ENCODE measurements at regions not wholly inside any gene's neighbourhood (a gene's known extent, or its start where the extent isn't known, plus 50 kb on each side); places are given as distances from the start of the nearest gene placed in this dataset.
A peak's percentile ranks its signal among the peaks of the same experiment; 100 is the strongest.

GRCh38 chr13:59458908-59459579, 704.7 kb downstream of the DIAPH3 start:
- no peak for DNase-seq (ENCODE audit: low read depth)

DNA sequence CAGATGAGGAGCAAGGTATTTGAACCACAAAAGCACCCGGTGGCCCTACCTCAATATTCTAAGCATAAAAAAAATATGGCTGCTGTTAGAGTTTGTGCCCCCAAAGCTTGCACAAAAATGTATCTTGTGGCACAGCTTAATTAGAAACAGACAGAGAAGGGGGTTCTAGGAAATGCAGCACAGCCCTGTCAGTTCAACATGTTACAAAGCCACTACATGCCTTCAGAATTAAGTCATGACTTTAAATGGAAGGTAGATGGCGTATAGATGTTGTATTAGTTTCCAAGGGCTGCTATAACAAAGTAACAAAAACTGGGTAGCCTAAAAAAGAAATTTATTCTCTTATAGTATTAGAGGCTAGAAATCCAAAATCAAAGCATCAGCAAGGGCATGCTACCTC, 703.8 kb downstream of the DIAPH3 start:
- no peak for DNase-seq (ENCODE audit: low read depth)

DNA sequence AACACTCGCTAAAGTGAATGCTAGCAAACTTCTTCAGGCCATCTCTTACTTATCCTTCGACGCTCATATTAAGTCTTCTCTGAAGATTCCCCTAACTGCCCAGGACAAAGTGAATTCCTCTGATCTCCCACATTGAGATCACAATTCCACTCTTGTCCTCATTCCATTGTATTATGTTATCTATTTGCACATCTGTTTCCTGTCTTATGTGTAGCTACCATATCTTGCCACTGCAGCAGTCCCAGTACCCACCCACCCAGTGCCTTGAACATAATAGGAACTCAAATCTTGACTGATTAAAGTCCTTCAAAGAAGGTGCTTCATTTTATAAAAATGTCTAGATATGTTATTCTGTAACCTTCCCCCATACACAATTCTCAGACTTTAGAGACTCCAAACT, 702.3 kb downstream of the DIAPH3 start:
- DNase-seq (ENCODE audit: low read depth) = peak; percentile 96

DNA sequence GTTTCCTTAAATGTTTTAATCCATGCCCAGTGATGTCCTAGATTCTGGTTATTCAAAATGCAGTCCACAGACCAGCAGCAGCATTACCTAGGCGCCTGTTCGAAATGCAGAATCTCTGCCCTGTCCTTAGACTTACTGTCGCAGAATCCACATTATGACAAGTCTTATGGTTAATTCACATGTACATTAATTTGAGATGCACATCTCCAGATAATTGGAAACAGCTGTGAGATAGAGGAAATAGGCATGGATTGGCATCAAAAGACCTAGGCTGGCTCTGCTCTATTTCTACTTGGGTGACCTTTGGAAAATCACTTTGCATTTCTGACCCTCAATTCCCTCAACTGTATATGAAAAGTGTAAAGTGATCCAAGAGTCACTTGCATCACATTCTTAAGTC, 700.7 kb downstream of the DIAPH3 start:
- DNase-seq (ENCODE audit: low read depth) = no peak

DNA sequence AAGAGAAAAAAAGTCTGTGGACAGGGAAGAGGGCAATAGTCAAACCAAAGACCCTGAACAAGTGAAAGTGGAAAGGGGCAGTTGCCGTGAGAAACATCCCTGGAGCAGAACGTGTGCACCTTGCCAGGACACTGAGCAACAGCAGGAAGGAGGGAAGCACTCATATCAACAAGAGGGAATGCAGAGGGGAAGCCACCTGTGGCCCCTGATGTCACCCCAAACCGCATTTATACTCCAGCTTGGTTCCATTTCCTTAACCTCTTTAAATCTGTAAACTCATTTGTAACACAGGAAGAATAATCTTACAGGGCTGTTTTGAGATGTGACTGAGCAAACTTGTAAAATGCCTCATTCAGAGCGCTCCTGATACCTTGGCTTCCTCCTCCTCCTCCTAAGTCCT, 698.8 kb downstream of the DIAPH3 start:
- DNase-seq (ENCODE audit: low read depth) = no peak

DNA sequence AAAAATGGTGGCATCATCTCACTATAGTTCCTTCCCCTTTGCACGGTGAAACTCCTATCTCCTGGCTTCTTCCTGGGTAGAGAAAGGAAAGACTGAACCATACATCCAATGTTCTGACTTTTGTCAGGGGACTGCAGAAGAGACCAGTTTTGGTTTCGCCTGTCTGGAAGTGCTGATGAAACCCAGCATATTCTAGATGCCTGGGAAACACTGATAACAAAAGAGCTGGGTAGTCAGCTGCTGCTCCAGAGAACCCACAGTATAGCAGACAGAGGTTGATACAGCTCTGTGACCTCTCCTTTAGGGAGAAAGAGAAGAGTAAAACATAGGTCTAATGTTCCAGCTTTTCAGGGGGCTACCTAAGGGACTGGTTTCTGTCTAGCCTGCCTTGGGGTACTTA, 695.3 kb downstream of the DIAPH3 start:
- DNase-seq (ENCODE audit: low read depth) = peak; percentile 89

- DNase-seq (ENCODE audit: low read depth) = no peak
Observed at GRCh38 chr13:59471106-59471505, 692.6 kb downstream of the DIAPH3 start.

- DNase-seq (ENCODE audit: low read depth) = no peak
Observed at GRCh38 chr13:59472134-59472533, 691.6 kb downstream of the DIAPH3 start.

DNA sequence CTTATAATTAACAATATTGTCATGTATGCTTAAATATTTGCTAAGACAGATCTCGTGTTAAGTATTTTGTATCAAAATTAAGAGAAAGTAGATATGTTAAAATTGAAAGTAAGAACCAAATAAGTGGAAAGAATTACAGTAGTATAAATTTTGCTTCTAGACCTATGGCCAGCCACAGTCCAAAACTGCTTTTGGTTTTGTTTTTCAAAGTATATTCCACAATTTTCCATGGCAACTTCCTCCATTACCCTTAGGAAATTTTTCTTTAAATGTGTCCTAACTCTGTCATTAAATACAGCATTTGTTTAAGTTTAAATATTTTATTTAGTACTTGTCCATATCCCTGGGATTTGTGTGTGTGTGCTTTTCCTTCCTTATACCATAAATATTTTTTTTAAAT, 689.0 kb downstream of the DIAPH3 start:
- no peak for DNase-seq (ENCODE audit: low read depth)

GRCh38 chr13:59475911-59476310, 687.8 kb downstream of the DIAPH3 start:
- no peak for DNase-seq (ENCODE audit: low read depth)

DNA sequence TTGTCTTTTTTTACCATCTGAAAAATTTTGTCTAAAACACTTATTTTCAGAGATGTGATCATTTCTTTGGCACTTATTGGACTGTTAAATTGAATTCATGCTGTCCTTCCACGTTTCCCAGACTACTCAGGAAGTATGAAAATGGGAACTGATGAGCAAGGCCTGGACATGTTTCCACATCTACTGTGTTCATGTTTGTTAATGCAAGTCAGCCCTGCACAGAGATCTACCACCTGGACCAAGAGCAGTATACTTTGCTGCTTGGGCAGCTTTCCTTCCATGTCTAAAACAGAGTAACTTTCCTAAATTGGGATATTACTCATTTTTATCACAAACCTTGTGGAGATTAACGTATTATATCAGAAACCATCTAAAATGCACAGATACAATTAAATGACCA, 687.4 kb downstream of the DIAPH3 start:
- no peak for DNase-seq (ENCODE audit: low read depth)

DNA sequence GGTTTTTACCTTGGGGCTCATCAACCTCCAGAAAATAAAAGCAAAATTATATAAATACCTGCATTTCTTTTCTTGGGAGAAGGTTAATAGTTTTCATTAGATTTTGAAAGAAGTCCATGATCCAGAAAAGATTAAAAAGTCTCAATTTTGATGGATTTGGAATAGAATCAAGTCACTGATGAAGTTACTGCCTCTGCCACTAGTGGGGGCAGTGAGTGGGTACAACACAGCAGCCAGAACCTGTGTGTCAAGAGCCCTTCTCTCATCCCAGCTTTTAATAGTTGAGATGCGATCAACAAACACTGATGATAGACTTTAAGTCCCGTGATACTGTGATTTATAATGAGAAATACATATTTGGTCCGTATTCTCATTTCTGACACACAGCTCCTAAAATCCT, 686.7 kb downstream of the DIAPH3 start:
- no peak for DNase-seq (ENCODE audit: low read depth)

DNA sequence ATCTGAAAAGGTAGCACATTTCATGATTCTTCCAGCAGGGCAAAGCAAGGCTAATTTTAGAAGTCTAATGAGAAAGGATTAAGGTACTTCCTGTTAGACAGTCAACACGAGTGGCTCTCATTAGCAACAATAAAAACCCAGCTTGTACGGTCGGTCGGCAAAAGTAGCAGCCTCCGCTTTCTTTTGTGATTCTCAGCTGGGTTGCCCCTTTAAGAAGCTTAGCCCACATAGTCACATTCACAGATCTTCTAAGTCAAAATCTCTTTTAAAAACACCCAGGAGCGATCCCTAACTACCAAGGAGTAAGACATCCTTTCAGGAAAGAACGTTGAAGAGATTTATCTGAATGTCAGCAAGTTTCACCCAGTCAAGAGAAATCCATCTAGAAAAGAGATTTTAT, 684.8 kb downstream of the DIAPH3 start:
- no peak for DNase-seq (ENCODE audit: low read depth)

- no peak for DNase-seq (ENCODE audit: low read depth)
Observed at GRCh38 chr13:59479629-59480028, 684.1 kb downstream of the DIAPH3 start.

DNA sequence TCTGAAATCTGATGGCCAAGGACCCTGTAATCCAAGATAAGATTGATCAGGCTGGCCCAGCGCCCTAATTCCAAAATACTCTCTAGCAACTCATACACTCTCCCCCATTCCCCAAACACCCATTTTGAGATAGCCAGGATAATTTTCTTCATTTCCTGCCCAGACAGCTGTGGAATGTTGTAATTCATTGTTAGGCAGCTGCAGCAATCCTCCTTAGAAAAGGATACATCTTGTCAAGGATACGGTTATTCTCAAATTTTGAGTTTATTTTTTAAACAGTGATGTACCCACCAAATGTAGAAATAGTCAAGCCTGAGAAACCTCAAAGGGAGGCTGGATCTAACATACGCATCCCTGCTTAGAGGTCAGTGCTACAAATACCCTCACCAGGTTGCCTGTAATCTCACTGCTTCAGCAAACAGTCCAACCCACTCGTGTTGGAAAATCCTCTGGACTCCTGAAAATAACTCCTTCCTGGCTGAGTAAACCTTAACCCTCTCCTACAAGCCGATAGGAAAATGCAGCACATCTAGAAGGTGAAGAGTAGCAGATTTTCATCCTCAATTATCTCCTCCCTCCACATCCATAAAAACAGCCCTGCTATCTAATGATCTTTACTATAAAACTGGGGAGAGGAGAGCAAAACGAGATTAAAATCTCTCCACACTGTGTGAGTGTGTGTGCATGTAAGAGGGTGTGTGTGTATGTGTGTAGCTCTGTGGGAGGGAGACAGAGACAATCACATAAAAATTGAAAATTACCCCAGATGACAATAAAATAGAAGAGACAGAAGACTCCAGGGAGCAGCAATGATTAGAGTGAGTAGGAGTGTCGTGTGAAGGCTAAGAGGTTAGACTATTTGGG, 683.1 kb downstream of the DIAPH3 start:
- no peak for DNase-seq (ENCODE audit: low read depth)

GRCh38 chr13:59483501-59484145, 680.1 kb downstream of the DIAPH3 start:
- DNase-seq (ENCODE audit: low read depth) = peak; percentile 50

GRCh38 chr13:59487883-59488282, 675.8 kb downstream of the DIAPH3 start:
- no peak for DNase-seq (ENCODE audit: low read depth)

DNA sequence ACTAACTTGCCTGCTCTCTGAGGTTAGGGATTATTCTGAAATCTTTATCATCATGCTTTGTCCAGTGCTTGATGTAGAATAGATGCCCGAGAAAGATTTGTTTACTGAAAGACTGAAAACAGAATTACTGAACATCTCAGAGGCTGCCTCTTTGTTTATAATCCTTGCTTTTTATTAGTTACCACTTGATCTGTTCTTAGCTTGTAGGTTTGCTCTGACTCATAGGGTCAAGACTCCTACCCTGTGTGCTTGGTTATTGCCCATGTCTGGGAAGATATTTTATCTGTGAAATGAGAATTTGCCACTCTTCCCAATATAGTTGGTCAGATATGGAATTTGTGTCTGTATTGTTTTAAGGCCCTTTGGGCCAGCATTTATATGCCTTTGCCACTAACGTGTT, 675.3 kb downstream of the DIAPH3 start:
- DNase-seq (ENCODE audit: low read depth) = no peak

DNA sequence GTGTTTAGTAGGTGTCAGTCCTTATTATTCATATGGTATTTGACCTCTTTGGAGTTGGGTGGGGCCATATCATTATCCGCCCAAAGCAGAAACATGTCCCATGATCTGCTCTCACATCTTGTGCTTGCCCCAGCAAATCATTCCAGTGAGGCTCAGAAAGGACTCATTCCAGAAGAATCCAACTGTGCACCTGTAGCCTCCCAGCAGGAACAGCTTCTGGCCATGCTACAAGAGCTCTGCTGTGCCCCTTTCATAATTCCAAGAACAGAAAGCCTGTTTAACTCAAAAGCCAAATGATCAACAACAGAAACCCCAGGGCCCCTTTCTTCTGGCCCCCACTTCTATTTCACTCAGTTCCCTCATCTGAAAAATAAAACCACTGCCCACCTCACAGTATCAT, 673.1 kb downstream of the DIAPH3 start:
- no peak for DNase-seq (ENCODE audit: low read depth)

- DNase-seq (ENCODE audit: low read depth) = no peak
Observed at GRCh38 chr13:59492030-59492636, 671.6 kb downstream of the DIAPH3 start.

DNA sequence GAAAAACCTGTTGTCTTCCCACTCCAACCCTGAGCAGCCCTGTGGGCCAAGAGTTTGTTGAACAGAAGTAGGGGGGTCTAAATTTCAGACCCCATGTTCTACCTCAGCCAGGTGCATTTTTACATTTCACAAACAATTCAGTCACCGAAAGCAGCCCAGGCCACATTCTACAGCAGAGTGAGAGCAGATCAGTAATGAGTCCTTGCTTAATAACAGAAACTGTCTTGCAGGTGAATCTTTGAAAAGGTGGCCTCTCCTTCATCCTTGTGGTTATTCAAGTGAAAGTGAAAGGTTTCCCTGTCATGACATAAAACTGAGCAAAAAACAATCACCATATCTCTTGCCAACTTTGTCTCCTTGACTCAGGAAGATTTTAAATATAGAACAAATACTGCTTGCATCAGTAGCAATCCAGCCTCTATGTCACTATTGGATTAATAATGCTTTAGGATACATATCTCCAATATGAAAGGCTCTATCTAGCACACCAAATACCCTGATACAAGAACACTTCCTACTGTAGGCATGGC, 670.2 kb downstream of the DIAPH3 start:
- no peak for DNase-seq (ENCODE audit: low read depth)

DNA sequence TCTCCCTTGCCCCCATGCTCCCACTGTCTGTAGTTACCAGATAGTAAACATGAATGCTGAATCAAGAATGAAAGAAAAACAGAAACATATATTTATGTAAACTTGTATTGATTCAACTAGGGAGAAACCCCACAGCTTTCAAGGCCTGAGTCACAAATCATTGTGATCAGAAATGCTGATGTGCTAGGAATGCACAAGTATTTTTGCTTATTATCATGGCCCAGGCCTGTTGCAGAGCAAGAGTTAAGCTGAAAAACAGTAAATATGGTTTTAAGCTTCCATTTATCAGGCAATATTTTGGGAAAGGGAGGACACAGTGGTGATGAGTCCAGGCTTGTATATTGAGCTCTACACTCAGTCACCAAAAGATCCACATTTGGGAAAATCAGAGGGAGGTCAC, 669.6 kb downstream of the DIAPH3 start:
- no peak for DNase-seq (ENCODE audit: low read depth)
